OCI-LY1 (cell line): ENCODE measurements at regions not wholly inside any gene's neighbourhood (a gene's known extent, or its start where the extent isn't known, plus 50 kb on each side); places are given as distances from the start of the nearest gene placed in this dataset.

Experiments used
- H2AFZ ChIP-seq: fragments of 200-600 bp; sonication (generic), shearing (Covaris generic); 2 replicates; pipeline ENCODE4 v1.6.0; 2014; ENCODE audit warnings: antibody characterized with exemption, mild to moderate bottlenecking, low read length
- H3F3A ChIP-seq: fragments of 200-600 bp; sonication (generic), shearing (Covaris generic); 2 replicates; pipeline ENCODE4 v1.6.0; 2014; ENCODE audit warnings: mild to moderate bottlenecking, antibody characterized with exemption, low read length, moderate library complexity; ENCODE audit not compliant: insufficient read depth
- H3K27ac ChIP-seq: fragments of 200-600 bp; sonication (generic); 2 replicates; pipeline ENCODE4 v1.5.1; 2014; ENCODE audit warnings: low read length, mixed run types, mild to moderate bottlenecking, low read depth; ENCODE audit not compliant: poor library complexity, severe bottlenecking
- H3K27me3 ChIP-seq: fragments of 200-600 bp; sonication (generic); 2 replicates; pipeline ENCODE4 v1.6.0; 2014; ENCODE audit warnings: antibody characterized with exemption, mild to moderate bottlenecking, low read length, moderate library complexity; ENCODE audit not compliant: insufficient read depth
- H3K36me3 ChIP-seq: fragments of 200-600 bp; sonication (generic); 2 replicates; pipeline ENCODE4 v1.6.1; 2014; ENCODE audit warnings: mild to moderate bottlenecking, antibody characterized with exemption, low read length, moderate library complexity, mixed read lengths; ENCODE audit not compliant: insufficient read depth
- H3K4me1 ChIP-seq: fragments of 200-600 bp; sonication (generic); 2 replicates; pipeline ENCODE4 v1.5.1; 2014; ENCODE audit warnings: mild to moderate bottlenecking, low read length, moderate library complexity; ENCODE audit not compliant: insufficient read depth, severe bottlenecking
- H3K4me2 ChIP-seq: fragments of 200-600 bp; sonication (generic), shearing (Covaris generic); 2 replicates; pipeline ENCODE4 v1.6.1; 2014; ENCODE audit warnings: low read length
- H3K4me3 ChIP-seq: fragments of 200-600 bp; sonication (generic); 2 replicates; pipeline ENCODE4 v1.5.1; 2014; ENCODE audit warnings: low read length, low read depth, mild to moderate bottlenecking, mixed read lengths; ENCODE audit not compliant: poor library complexity, severe bottlenecking
- H3K79me2 ChIP-seq: fragments of 200-600 bp; shearing (Covaris generic); 2 replicates; pipeline ENCODE4 v1.6.1; 2016; ENCODE audit warnings: mixed run types, low read length, mixed read lengths; ENCODE audit not compliant: insufficient read depth
- H3K9ac ChIP-seq: fragments of 200-600 bp; sonication (generic), shearing (Covaris generic); 2 replicates; pipeline ENCODE4 v1.6.1; 2014; ENCODE audit warnings: mild to moderate bottlenecking, low read length, mixed read lengths
- H3K9me2 ChIP-seq: fragments of 200-600 bp; sonication (generic), shearing (Covaris generic); 2 replicates; pipeline ENCODE4 v1.6.1; 2014; ENCODE audit warnings: low read depth, mild to moderate bottlenecking, low read length, mixed read lengths
- H3K9me3 ChIP-seq: fragments of 200-600 bp; shearing (Covaris generic); 2 replicates; pipeline ENCODE4 v1.6.1; 2014; ENCODE audit warnings: low read length, mixed read lengths
- H4K20me1 ChIP-seq: fragments of 200-600 bp; sonication (generic), shearing (Covaris generic); 2 replicates; pipeline ENCODE4 v1.6.0; 2016; ENCODE audit warnings: mild to moderate bottlenecking, low read length; ENCODE audit not compliant: insufficient read depth
- EZH2 ChIP-seq: fragments of 200-600 bp; sonication (generic), shearing (Covaris generic); IDR thresholded peaks from 2 replicates; pipeline ENCODE4 v1.8.0; 2017; ENCODE audit warnings: borderline replicate concordance, mixed run types, mild to moderate bottlenecking, antibody characterized with exemption, low read length, moderate library complexity, mixed read lengths
- TF ChIP-seq, protein P1 (sequence below): fragments of 200-600 bp; sonication (generic), shearing (Covaris generic); IDR thresholded peaks from 2 replicates; pipeline ENCODE4 v1.5.1; 2017; ENCODE audit warnings: mild to moderate bottlenecking, antibody characterized with exemption, low read length, moderate library complexity, mixed read lengths

DNA sequence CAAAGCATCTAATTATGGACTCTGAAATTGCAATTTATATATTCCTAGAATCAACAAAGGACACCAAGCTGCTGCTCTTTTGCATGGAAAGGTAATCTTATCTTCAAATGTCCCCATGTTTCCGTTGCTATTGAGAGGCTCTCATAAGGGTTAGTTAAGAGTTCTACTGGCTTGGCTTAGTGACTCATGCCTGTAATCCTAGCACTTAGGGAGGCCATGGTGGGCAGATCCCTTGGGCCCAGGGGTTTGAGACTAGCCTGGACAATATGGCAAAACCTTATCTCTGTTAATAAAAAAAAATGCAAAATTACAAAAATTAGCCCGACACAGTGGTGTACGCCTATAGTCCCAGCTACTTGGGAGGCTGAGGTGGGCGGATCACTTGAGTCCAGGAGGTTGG lies 93.4 kb upstream of the RAPGEF2 start:
- Histone ChIP-seq H3K27ac (no peak overlapping the region), H3K4me1 (no peaks in the 10 kb centered on the region), H3K79me2 (no peaks in the 10 kb centered on the region), H4K20me1 (no peaks in the 10 kb centered on the region), H3K27me3 (no peaks in the 10 kb centered on the region), H3K9ac (no peak overlapping the region), H3K4me3 (no peak overlapping the region), H3F3A (no peaks in the 10 kb centered on the region), H3K9me3 (no peaks in the 10 kb centered on the region), H2AFZ (no peak overlapping the region), H3K36me3 (no peaks in the 10 kb centered on the region), H3K9me2 (no peaks in the 10 kb centered on the region), H3K4me2 (no peak overlapping the region)
- TF ChIP-seq EZH2, result no peak
- TF ChIP-seq, protein P1, sequence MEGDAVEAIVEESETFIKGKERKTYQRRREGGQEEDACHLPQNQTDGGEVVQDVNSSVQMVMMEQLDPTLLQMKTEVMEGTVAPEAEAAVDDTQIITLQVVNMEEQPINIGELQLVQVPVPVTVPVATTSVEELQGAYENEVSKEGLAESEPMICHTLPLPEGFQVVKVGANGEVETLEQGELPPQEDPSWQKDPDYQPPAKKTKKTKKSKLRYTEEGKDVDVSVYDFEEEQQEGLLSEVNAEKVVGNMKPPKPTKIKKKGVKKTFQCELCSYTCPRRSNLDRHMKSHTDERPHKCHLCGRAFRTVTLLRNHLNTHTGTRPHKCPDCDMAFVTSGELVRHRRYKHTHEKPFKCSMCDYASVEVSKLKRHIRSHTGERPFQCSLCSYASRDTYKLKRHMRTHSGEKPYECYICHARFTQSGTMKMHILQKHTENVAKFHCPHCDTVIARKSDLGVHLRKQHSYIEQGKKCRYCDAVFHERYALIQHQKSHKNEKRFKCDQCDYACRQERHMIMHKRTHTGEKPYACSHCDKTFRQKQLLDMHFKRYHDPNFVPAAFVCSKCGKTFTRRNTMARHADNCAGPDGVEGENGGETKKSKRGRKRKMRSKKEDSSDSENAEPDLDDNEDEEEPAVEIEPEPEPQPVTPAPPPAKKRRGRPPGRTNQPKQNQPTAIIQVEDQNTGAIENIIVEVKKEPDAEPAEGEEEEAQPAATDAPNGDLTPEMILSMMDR, result no peak

DNA sequence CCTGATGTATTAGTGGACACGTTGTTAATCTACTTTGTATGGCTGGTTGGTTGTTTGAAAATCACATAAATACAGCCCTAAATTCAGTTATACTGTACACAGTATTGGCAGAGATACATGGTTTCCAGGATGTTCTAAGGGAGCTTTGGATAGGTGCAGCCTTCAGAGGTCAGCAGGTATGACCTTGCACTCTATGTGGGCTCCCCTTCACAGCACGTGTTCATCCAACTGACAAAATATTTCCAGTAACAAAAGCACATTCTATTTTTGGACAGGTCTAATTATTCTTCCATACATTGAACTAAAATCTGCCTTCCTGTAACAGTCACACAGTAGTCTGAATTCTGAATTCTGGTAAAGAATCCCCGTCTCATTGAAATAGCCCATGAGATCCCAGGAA lies 92.8 kb upstream of the RAPGEF2 start:
- Histone ChIP-seq H3K9me3 (no peaks in the 10 kb centered on the region), H3K9me2 (no peaks in the 10 kb centered on the region), H3K4me2 (no peak overlapping the region), H3F3A (no peaks in the 10 kb centered on the region), H3K9ac (no peak overlapping the region), H3K4me3 (no peak overlapping the region), H3K79me2 (no peaks in the 10 kb centered on the region), H2AFZ (no peak overlapping the region), H4K20me1 (no peaks in the 10 kb centered on the region), H3K27me3 (no peaks in the 10 kb centered on the region), H3K4me1 (no peaks in the 10 kb centered on the region), H3K36me3 (no peaks in the 10 kb centered on the region), H3K27ac (no peak overlapping the region)
- no peak for TF ChIP-seq EZH2
- TF ChIP-seq, protein P1, result no peak

DNA sequence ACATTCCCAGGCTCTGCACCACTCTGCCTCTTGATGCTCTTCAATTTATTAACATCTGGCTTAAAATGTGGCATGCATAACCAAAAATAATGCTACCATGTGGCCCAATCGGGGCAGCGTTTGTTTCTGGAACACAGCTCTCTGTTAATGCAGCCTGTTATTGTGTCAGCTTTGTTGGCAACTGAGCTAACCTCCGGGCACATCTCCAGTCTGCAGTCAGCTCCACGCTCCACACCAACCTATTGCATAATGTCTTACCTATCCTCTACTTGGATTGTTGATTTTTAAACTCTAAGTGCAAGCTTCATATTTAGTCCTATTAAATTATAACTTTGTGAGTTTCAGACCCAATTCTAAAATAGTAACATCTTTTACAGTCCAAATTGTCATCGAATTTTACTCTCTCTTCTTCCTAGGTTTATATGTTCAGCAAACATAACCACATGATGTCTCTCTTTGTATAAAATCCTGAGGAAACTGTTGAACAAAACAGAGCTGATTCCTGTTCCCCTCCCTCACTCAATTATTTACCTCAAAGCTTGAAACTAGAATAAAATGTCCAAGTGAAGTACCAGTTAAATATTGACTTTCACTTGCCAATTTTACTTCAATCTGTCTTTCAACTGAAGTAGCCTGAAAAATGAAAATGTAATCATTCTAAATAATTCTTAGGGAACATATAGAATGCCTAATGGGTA lies 92.2 kb upstream of the RAPGEF2 start:
- Histone ChIP-seq H3K9ac (no peak overlapping the region), H3K9me3 (no peaks in the 10 kb centered on the region), H3K27ac (no peak overlapping the region), H3K79me2 (no peaks in the 10 kb centered on the region), H3K4me2 (no peak overlapping the region), H3K4me1 (no peaks in the 10 kb centered on the region), H3F3A (no peaks in the 10 kb centered on the region), H3K27me3 (no peaks in the 10 kb centered on the region), H3K36me3 (no peaks in the 10 kb centered on the region), H2AFZ (no peak overlapping the region), H3K4me3 (no peak overlapping the region), H4K20me1 (no peaks in the 10 kb centered on the region), H3K9me2 (no peaks in the 10 kb centered on the region)
- TF ChIP-seq EZH2, result no peak
- TF ChIP-seq, protein P1, result no peak
